Hepatocyte (in vitro differentiated cells): ENCODE measurements at regions not wholly inside any gene's neighbourhood (a gene's known extent, or its start where the extent isn't known, plus 50 kb on each side); places are given as distances from the start of the nearest gene placed in this dataset.

Experiments used
- DNase-seq: peaks from one replicate; pipeline ENCODE4 v3.0.0-alpha.2; 2016; ENCODE audit warnings: low spot score
- H2AFZ ChIP-seq: fragments of 200-600 bp; sonication (generic); 2 replicates; pipeline ENCODE4 v1.6.0; 2016; ENCODE audit warnings: antibody characterized with exemption, mild to moderate bottlenecking
- H3K27ac ChIP-seq: fragments of 200-600 bp; sonication (generic); 2 replicates; pipeline ENCODE4 v1.5.1; 2016; ENCODE audit warnings: mild to moderate bottlenecking
- H3K27me3 ChIP-seq: fragments of 200-600 bp; sonication (generic); 2 replicates; pipeline ENCODE4 v1.6.1; 2016
- H3K36me3 ChIP-seq: fragments of 200-600 bp; sonication (generic); replicated peaks from 2 replicates; pipeline ENCODE4 v1.5.1; 2016; ENCODE audit warnings: low read depth; ENCODE audit not compliant: insufficient read depth
- H3K4me1 ChIP-seq: fragments of 200-600 bp; sonication (generic); 2 replicates; pipeline ENCODE4 v1.5.1; 2016; ENCODE audit warnings: mild to moderate bottlenecking, moderate library complexity; ENCODE audit not compliant: insufficient read depth
- H3K4me2 ChIP-seq: fragments of 200-600 bp; sonication (generic); 2 replicates; pipeline ENCODE4 v1.6.0; 2016
- H3K4me3 ChIP-seq: fragments of 200-600 bp; sonication (generic); 2 replicates; pipeline ENCODE4 v1.5.1; 2016; ENCODE audit warnings: mild to moderate bottlenecking
- H3K79me2 ChIP-seq: fragments of 200-600 bp; sonication (generic); 2 replicates; pipeline ENCODE4 v1.6.0; 2017; ENCODE audit warnings: mild to moderate bottlenecking
- H3K9me2 ChIP-seq: fragments of 200-600 bp; sonication (generic); replicated peaks from 2 replicates; pipeline ENCODE4 v1.6.0; 2017; ENCODE audit warnings: mild to moderate bottlenecking; ENCODE audit not compliant: insufficient read depth
- H3K9me3 ChIP-seq: fragments of 200-600 bp; sonication (generic); 2 replicates; pipeline ENCODE4 v1.5.1; 2016; ENCODE audit warnings: low read depth, mild to moderate bottlenecking
- H4K20me1 ChIP-seq: fragments of 200-600 bp; sonication (generic); 2 replicates; pipeline ENCODE4 v1.6.0; 2016; ENCODE audit warnings: mild to moderate bottlenecking; ENCODE audit not compliant: insufficient read depth, poor library complexity, severe bottlenecking
- EZH2 ChIP-seq: fragments of 200-600 bp; sonication (generic); IDR thresholded peaks from 2 replicates; pipeline ENCODE4 v1.6.1; 2016; ENCODE audit warnings: antibody characterized with exemption, mild to moderate bottlenecking, borderline replicate concordance
- EZH2phosphoT487 ChIP-seq: fragments of 200-600 bp; sonication (generic); IDR thresholded peaks from one replicate; pipeline ENCODE4 v1.6.1; 2018; ENCODE audit warnings: antibody characterized with exemption, mild to moderate bottlenecking, low read depth, moderate library complexity; ENCODE audit not compliant: unreplicated experiment, severe bottlenecking
- WGBS: methylation state at CpG from one replicate; pipeline ENCODE4 v1.1.6; 2016; ENCODE audit warnings: low lambda C conversion rate; ENCODE audit errors: missing lambda C conversion rate; 5-methylcytosine and 5-hydroxymethylcytosine counted together
- TF ChIP-seq, protein P1 (sequence below): fragments of 200-600 bp; sonication (generic); IDR thresholded peaks from 2 replicates; pipeline ENCODE4 v1.5.1; 2016; ENCODE audit warnings: antibody characterized with exemption, mild to moderate bottlenecking; ENCODE audit not compliant: poor library complexity

DNA sequence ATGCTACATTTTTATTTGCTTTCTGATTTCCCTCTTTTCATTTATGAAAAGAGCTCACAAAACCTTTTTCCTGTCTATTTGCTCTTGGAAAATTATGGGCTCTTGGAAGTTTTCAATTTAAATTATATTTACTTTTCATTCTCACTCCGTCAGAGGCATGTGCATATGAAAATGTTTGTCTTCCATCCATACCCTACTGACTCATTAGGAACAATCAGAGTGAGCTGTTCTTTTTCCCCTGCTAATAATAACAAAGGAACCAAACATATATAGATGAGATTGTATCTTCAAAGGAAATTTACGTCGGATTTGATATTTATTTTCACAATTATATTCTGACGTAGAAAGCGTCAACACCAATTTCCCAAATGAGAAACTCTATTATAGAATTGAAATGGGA lies 1101.2 kb downstream of the TSN start:
- no peaks in the 10 kb centered on the region for H4K20me1 ChIP-seq
- no peak overlapping the region for H3K4me3 ChIP-seq
- H3K79me2 ChIP-seq, result no peaks in the 10 kb centered on the region
- TF ChIP-seq, protein P1, sequence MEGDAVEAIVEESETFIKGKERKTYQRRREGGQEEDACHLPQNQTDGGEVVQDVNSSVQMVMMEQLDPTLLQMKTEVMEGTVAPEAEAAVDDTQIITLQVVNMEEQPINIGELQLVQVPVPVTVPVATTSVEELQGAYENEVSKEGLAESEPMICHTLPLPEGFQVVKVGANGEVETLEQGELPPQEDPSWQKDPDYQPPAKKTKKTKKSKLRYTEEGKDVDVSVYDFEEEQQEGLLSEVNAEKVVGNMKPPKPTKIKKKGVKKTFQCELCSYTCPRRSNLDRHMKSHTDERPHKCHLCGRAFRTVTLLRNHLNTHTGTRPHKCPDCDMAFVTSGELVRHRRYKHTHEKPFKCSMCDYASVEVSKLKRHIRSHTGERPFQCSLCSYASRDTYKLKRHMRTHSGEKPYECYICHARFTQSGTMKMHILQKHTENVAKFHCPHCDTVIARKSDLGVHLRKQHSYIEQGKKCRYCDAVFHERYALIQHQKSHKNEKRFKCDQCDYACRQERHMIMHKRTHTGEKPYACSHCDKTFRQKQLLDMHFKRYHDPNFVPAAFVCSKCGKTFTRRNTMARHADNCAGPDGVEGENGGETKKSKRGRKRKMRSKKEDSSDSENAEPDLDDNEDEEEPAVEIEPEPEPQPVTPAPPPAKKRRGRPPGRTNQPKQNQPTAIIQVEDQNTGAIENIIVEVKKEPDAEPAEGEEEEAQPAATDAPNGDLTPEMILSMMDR, result no peak
- TF ChIP-seq EZH2, result no peak
- TF ChIP-seq EZH2phosphoT487, result no peak
- no peak for DNase-seq
- no peak overlapping the region for H2AFZ ChIP-seq
- no peaks in the 10 kb centered on the region for H3K4me1 ChIP-seq
- no peaks in the 10 kb centered on the region for H3K9me2 ChIP-seq
- no peak overlapping the region for H3K4me2 ChIP-seq
- no peaks in the 10 kb centered on the region for H3K9me3 ChIP-seq
- H3K27me3 ChIP-seq, result no peaks in the 10 kb centered on the region
- 82% methylated on average over 5 of the region's 5 CpGs for WGBS
- no peak overlapping the region for H3K27ac ChIP-seq
- no peaks in the 10 kb centered on the region for H3K36me3 ChIP-seq

DNA sequence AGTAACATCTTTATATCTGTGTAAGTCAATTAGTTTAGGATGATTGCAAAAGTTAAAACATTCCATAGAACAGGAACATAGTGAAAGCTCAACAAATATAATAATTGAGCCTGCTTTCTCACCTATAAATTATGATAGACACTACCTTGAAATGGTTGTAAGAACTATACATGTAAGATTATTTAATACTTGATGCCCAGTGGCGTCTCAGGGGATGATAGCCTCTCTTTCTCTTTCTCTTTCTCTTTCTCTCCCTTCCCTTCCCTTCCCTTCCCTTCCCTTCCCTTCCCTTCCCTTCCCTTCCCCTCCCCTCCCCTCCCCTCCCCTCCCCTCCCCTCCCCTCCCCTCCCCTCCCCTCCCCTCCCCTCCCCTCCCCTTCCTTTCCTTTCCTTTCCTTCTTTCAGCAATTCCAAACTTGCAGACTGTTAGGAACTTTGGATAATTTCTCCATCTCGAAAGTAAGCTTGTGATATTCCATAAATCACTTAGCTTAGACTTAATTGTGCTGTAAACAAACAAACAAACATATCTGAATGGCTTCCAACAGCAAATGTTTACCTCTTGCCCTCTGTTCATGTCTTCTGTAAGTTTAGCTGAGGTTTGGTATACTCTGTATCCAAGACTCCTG lies 1102.7 kb downstream of the TSN start:
- H3K27ac ChIP-seq, result no peak overlapping the region
- DNase-seq, result no peak
- H3K27me3 ChIP-seq, result no peaks in the 10 kb centered on the region
- no peak overlapping the region for H3K4me2 ChIP-seq
- H3K36me3 ChIP-seq, result no peaks in the 10 kb centered on the region
- no peaks in the 10 kb centered on the region for H3K9me2 ChIP-seq
- H3K79me2 ChIP-seq, result no peaks in the 10 kb centered on the region
- 94% methylated on average over 2 of the region's 2 CpGs for WGBS
- H3K9me3 ChIP-seq, result no peaks in the 10 kb centered on the region
- H3K4me1 ChIP-seq, result no peaks in the 10 kb centered on the region
- no peaks in the 10 kb centered on the region for H4K20me1 ChIP-seq
- H3K4me3 ChIP-seq, result no peak overlapping the region
- no peak overlapping the region for H2AFZ ChIP-seq
- TF ChIP-seq EZH2phosphoT487 (no peak), EZH2 (no peak)
- TF ChIP-seq, protein P1, result no peak

DNA sequence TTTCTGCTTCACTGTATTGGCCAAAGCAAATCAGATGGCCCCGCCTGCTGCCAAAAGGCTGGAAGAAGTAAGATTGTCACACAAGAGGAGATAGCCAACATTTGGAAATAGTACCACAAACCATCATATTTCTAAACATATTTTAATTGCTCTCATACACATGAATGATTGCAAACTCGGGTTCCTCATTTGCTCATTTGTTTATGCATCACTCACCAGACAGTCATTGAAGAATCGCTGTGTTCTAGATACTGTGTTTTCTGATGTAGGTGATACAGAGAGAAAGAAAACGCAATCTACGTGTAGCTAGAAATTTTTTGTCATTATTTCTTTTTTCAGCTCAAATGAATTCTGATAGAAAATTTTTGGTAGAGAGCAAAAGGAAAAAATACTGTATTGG lies 1103.4 kb downstream of the TSN start:
- no peaks in the 10 kb centered on the region for H3K9me2 ChIP-seq
- H3K9me3 ChIP-seq, result no peaks in the 10 kb centered on the region
- H3K79me2 ChIP-seq, result no peaks in the 10 kb centered on the region
- H4K20me1 ChIP-seq, result no peaks in the 10 kb centered on the region
- no peaks in the 10 kb centered on the region for H3K4me1 ChIP-seq
- no peaks in the 10 kb centered on the region for H3K27me3 ChIP-seq
- H3K4me3 ChIP-seq, result no peak overlapping the region
- TF ChIP-seq, protein P1, result no peak
- TF ChIP-seq EZH2, result no peak
- 94% methylated on average over 5 of the region's 5 CpGs for WGBS
- H3K27ac ChIP-seq, result no peak overlapping the region
- no peak for DNase-seq
- no peaks in the 10 kb centered on the region for H3K36me3 ChIP-seq
- no peak overlapping the region for H3K4me2 ChIP-seq
- H2AFZ ChIP-seq, result no peak overlapping the region

DNA sequence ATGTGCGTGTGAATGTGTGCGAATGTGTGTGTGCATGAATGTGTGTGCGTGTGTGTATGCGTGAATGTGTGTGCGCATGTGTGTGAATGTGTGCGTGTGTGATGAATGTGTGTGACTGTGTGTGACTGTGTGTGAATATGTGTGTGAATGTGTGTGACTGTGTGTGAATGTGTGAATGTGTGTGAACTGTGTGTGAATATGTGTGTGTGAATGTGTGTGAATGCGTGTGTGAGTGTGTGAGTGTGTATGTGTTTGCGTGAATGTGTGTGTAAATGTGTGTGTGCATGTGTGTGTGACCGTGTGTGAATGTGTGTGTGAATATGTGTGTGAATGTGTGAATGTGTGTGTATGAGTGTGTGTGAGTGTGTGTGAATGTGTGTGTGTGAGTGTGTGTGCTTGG lies 1103.8 kb downstream of the TSN start:
- H3K4me3 ChIP-seq, result no peak overlapping the region
- no peaks in the 10 kb centered on the region for H3K4me1 ChIP-seq
- no peak for DNase-seq
- H3K4me2 ChIP-seq, result no peak overlapping the region
- H3K9me2 ChIP-seq, result no peaks in the 10 kb centered on the region
- no peak overlapping the region for H3K27ac ChIP-seq
- no peak overlapping the region for H2AFZ ChIP-seq
- H3K79me2 ChIP-seq, result no peaks in the 10 kb centered on the region
- 84% methylated on average over 9 of the region's 9 CpGs for WGBS
- H3K27me3 ChIP-seq, result no peaks in the 10 kb centered on the region
- no peaks in the 10 kb centered on the region for H3K36me3 ChIP-seq
- H3K9me3 ChIP-seq, result no peaks in the 10 kb centered on the region
- TF ChIP-seq, protein P1, result no peak
- TF ChIP-seq EZH2 (no peak), EZH2phosphoT487 (no peak)
- H4K20me1 ChIP-seq, result no peaks in the 10 kb centered on the region
